ENCODE measurements at regions not wholly inside any gene's neighbourhood (a gene's known extent, or its start where the extent isn't known, plus 50 kb on each side); places are given as distances from the start of the nearest gene placed in this dataset.

GRCh38 chr4:56255820-56256219 lies 131.5 kb downstream of the AASDH start:
- Histone ChIP-seq H3K4me1 (ENCODE audit: control insufficient read depth, insufficient read depth, low read length) (peaks cover 15% of the 10 kb centered on the region), H3K9me3 (ENCODE audit: control insufficient read depth, low read length) (no peaks in the 10 kb centered on the region), H3K9ac (ENCODE audit: low read length) (no peak overlapping the region), H3K4me3 (ENCODE audit: low read length) (no peak overlapping the region), H3K36me3 (ENCODE audit: control insufficient read depth, insufficient read depth, low read length) (no peaks in the 10 kb centered on the region), H3K27me3 (ENCODE audit: control insufficient read depth, insufficient read depth, low read length) (no peaks in the 10 kb centered on the region)

- Histone ChIP-seq H3K4me3 (ENCODE audit: low read length) (no peak overlapping the region), H3K9ac (ENCODE audit: low read length) (no peak overlapping the region), H3K27me3 (ENCODE audit: control insufficient read depth, insufficient read depth, low read length) (no peaks in the 10 kb centered on the region), H3K4me1 (ENCODE audit: control insufficient read depth, insufficient read depth, low read length) (peaks cover 6% of the 10 kb centered on the region), H3K36me3 (ENCODE audit: control insufficient read depth, insufficient read depth, low read length) (no peaks in the 10 kb centered on the region), H3K9me3 (ENCODE audit: control insufficient read depth, low read length) (no peaks in the 10 kb centered on the region)
Observed at GRCh38 chr4:56253666-56254305, 133.5 kb downstream of the AASDH start.

- H3K9me3 ChIP-seq (ENCODE audit: control insufficient read depth, low read length), result no peaks in the 10 kb centered on the region
- H3K9ac ChIP-seq (ENCODE audit: low read length), result no peak overlapping the region
- peaks cover 6% of the 10 kb centered on the region for H3K4me1 ChIP-seq (ENCODE audit: control insufficient read depth, insufficient read depth, low read length)
- H3K27me3 ChIP-seq (ENCODE audit: control insufficient read depth, insufficient read depth, low read length), result no peaks in the 10 kb centered on the region
- no peak overlapping the region for H3K4me3 ChIP-seq (ENCODE audit: low read length)
- no peaks in the 10 kb centered on the region for H3K36me3 ChIP-seq (ENCODE audit: control insufficient read depth, insufficient read depth, low read length)
Observed at GRCh38 chr4:56252561-56253152, 134.6 kb downstream of the AASDH start.

- no peaks in the 10 kb centered on the region for H3K36me3 ChIP-seq (ENCODE audit: control insufficient read depth, insufficient read depth, low read length)
- no peaks in the 10 kb centered on the region for H3K27me3 ChIP-seq (ENCODE audit: control insufficient read depth, insufficient read depth, low read length)
- H3K4me3 ChIP-seq (ENCODE audit: low read length), result no peak overlapping the region
- peaks cover 17% of the 10 kb centered on the region for H3K4me1 ChIP-seq (ENCODE audit: control insufficient read depth, insufficient read depth, low read length)
- no peaks in the 10 kb centered on the region for H3K9me3 ChIP-seq (ENCODE audit: control insufficient read depth, low read length)
- H3K9ac ChIP-seq (ENCODE audit: low read length), result no peak overlapping the region
Observed at GRCh38 chr4:56251556-56251955, 135.7 kb downstream of the AASDH start.

GRCh38 chr4:56250776-56251175 lies 136.5 kb downstream of the AASDH start:
- Histone ChIP-seq H3K9me3 (ENCODE audit: control insufficient read depth, low read length) (no peaks in the 10 kb centered on the region), H3K9ac (ENCODE audit: low read length) (no peak overlapping the region), H3K4me1 (ENCODE audit: control insufficient read depth, insufficient read depth, low read length) (peaks cover 25% of the 10 kb centered on the region), H3K36me3 (ENCODE audit: control insufficient read depth, insufficient read depth, low read length) (no peaks in the 10 kb centered on the region), H3K27me3 (ENCODE audit: control insufficient read depth, insufficient read depth, low read length) (no peaks in the 10 kb centered on the region), H3K4me3 (ENCODE audit: low read length) (no peak overlapping the region)

GRCh38 chr4:56247646-56248045 lies 139.6 kb downstream of the AASDH start:
- no peak overlapping the region for H3K9ac ChIP-seq (ENCODE audit: low read length)
- no peaks in the 10 kb centered on the region for H3K9me3 ChIP-seq (ENCODE audit: control insufficient read depth, low read length)
- peaks cover 39% of the 10 kb centered on the region for H3K4me1 ChIP-seq (ENCODE audit: control insufficient read depth, insufficient read depth, low read length)
- no peak overlapping the region for H3K4me3 ChIP-seq (ENCODE audit: low read length)
- no peaks in the 10 kb centered on the region for H3K27me3 ChIP-seq (ENCODE audit: control insufficient read depth, insufficient read depth, low read length)
- no peaks in the 10 kb centered on the region for H3K36me3 ChIP-seq (ENCODE audit: control insufficient read depth, insufficient read depth, low read length)

- Histone ChIP-seq H3K4me1 (ENCODE audit: control insufficient read depth, insufficient read depth, low read length) (peaks cover 42% of the 10 kb centered on the region), H3K36me3 (ENCODE audit: control insufficient read depth, insufficient read depth, low read length) (no peaks in the 10 kb centered on the region)
Observed at GRCh38 chr4:56246233-56246610, 141.1 kb downstream of the AASDH start.

GRCh38 chr4:56245547-56246232 lies 141.6 kb downstream of the AASDH start:
- H3K4me1 ChIP-seq (ENCODE audit: control insufficient read depth, insufficient read depth, low read length), result peaks cover 47% of the 10 kb centered on the region
- no peak overlapping the region for H3K9ac ChIP-seq (ENCODE audit: low read length)
- no peaks in the 10 kb centered on the region for H3K36me3 ChIP-seq (ENCODE audit: control insufficient read depth, insufficient read depth, low read length)
- no peaks in the 10 kb centered on the region for H3K27me3 ChIP-seq (ENCODE audit: control insufficient read depth, insufficient read depth, low read length)
- H3K4me3 ChIP-seq (ENCODE audit: low read length), result no peak overlapping the region
- H3K9me3 ChIP-seq (ENCODE audit: control insufficient read depth, low read length), result no peaks in the 10 kb centered on the region

More at GRCh38 chr4:56246233-56246610, 141.1 kb downstream of the AASDH start:
- Histone ChIP-seq H3K27me3 (ENCODE audit: control insufficient read depth, insufficient read depth, low read length) (no peaks in the 10 kb centered on the region), H3K9me3 (ENCODE audit: control insufficient read depth, low read length) (no peaks in the 10 kb centered on the region), H3K9ac (ENCODE audit: low read length) (no peak overlapping the region), H3K4me3 (ENCODE audit: low read length) (no peak overlapping the region)

GRCh38 chr4:56244681-56245080 lies 142.6 kb downstream of the AASDH start:
- peaks cover 50% of the 10 kb centered on the region for H3K4me1 ChIP-seq (ENCODE audit: control insufficient read depth, insufficient read depth, low read length)
- H3K27me3 ChIP-seq (ENCODE audit: control insufficient read depth, insufficient read depth, low read length), result no peaks in the 10 kb centered on the region
- H3K9me3 ChIP-seq (ENCODE audit: control insufficient read depth, low read length), result no peaks in the 10 kb centered on the region
- no peak overlapping the region for H3K4me3 ChIP-seq (ENCODE audit: low read length)
- H3K36me3 ChIP-seq (ENCODE audit: control insufficient read depth, insufficient read depth, low read length), result no peaks in the 10 kb centered on the region
- H3K9ac ChIP-seq (ENCODE audit: low read length), result no peak overlapping the region

- H3K4me1 ChIP-seq (ENCODE audit: control insufficient read depth, insufficient read depth, low read length), result peaks cover 50% of the 10 kb centered on the region
- H3K4me3 ChIP-seq (ENCODE audit: low read length), result no peak overlapping the region
- H3K36me3 ChIP-seq (ENCODE audit: control insufficient read depth, insufficient read depth, low read length), result no peaks in the 10 kb centered on the region
- H3K27me3 ChIP-seq (ENCODE audit: control insufficient read depth, insufficient read depth, low read length), result no peaks in the 10 kb centered on the region
- H3K9ac ChIP-seq (ENCODE audit: low read length), result no peak overlapping the region
- no peaks in the 10 kb centered on the region for H3K9me3 ChIP-seq (ENCODE audit: control insufficient read depth, low read length)
Observed at GRCh38 chr4:56243107-56243506, 144.2 kb downstream of the AASDH start.

- Histone ChIP-seq H3K9me3 (ENCODE audit: control insufficient read depth, low read length) (no peaks in the 10 kb centered on the region), H3K4me1 (ENCODE audit: control insufficient read depth, insufficient read depth, low read length) (peaks cover 37% of the 10 kb centered on the region), H3K27me3 (ENCODE audit: control insufficient read depth, insufficient read depth, low read length) (no peaks in the 10 kb centered on the region), H3K9ac (ENCODE audit: low read length) (no peak overlapping the region), H3K36me3 (ENCODE audit: control insufficient read depth, insufficient read depth, low read length) (no peaks in the 10 kb centered on the region), H3K4me3 (ENCODE audit: low read length) (no peak overlapping the region)
Observed at GRCh38 chr4:56241500-56241899, 145.8 kb downstream of the AASDH start.

- H3K9ac ChIP-seq (ENCODE audit: low read length), result no peak overlapping the region
- H3K4me1 ChIP-seq (ENCODE audit: control insufficient read depth, insufficient read depth, low read length), result peaks cover 29% of the 10 kb centered on the region
- H3K9me3 ChIP-seq (ENCODE audit: control insufficient read depth, low read length), result no peaks in the 10 kb centered on the region
- no peak overlapping the region for H3K4me3 ChIP-seq (ENCODE audit: low read length)
- no peaks in the 10 kb centered on the region for H3K36me3 ChIP-seq (ENCODE audit: control insufficient read depth, insufficient read depth, low read length)
- H3K27me3 ChIP-seq (ENCODE audit: control insufficient read depth, insufficient read depth, low read length), result no peaks in the 10 kb centered on the region
Observed at GRCh38 chr4:56240554-56241174, 146.6 kb downstream of the AASDH start.

Data from mucosa of stomach (tissue), 1 donor.